Ascending aorta (tissue), 2 donors: ENCODE measurements at regions not wholly inside any gene's neighbourhood (a gene's known extent, or its start where the extent isn't known, plus 50 kb on each side); places are given as distances from the start of the nearest gene placed in this dataset.
"Not testable (repeated sequence)": the region's sequence is repeated elsewhere in the genome, so short reads cannot be mapped to it uniquely, and the experiment has no call there.

Source experiments
- DNase-seq, 2 donors: peaks; one replicate each; pipeline ENCODE4 v3.0.0-alpha.2; 2019; ENCODE audit warnings: low spot score in 2 of 2
- H3K27ac ChIP-seq, 2 donors: fragments of 200-600 bp; sonication (generic); one replicate each; pipeline ENCODE4 v1.5.1; 2016 to 2017; ENCODE audit warnings: mild to moderate bottlenecking in 1 of 2
- H3K27me3 ChIP-seq: fragments of 200-600 bp; sonication (generic); one replicate; pipeline ENCODE4 v1.5.1; 2017
- H3K36me3 ChIP-seq, 2 donors: fragments of 200-600 bp; sonication (generic); one replicate each; pipeline ENCODE4 v1.5.1; 2016
- H3K4me1 ChIP-seq, 2 donors: fragments of 200-600 bp; sonication (generic); one replicate each; pipeline ENCODE4 v1.5.1; 2016 to 2017; ENCODE audit warnings: mild to moderate bottlenecking in 1 of 2
- H3K4me3 ChIP-seq, 2 donors: fragments of 200-600 bp; sonication (generic); one replicate each; pipeline ENCODE4 v1.5.1; 2016 to 2017; ENCODE audit warnings: mild to moderate bottlenecking in 1 of 2
- H3K9me3 ChIP-seq, 2 donors: fragments of 200-600 bp; sonication (generic); one replicate each; pipeline ENCODE4 v1.5.1; 2016
- intact Hi-C: fragments of 100-400 bp; cut with DNase I; formaldehyde crosslinking; loops from one replicate; pipeline ENCODE4 v1.15.1; 2023
- TF ChIP-seq, protein P1 (sequence below), 3 experiments: fragments of 200-600 bp in 2 of 3; fragments of 450-650 bp in 1 of 3; sonication (generic) in 2 of 3; IDR thresholded peaks; one replicate each; pipeline ENCODE4 v1.5.1; 2016 to 2019; ENCODE audit warnings: antibody characterized with exemption in 3 of 3, mild to moderate bottlenecking in 1 of 3, moderate library complexity in 1 of 3

DNA sequence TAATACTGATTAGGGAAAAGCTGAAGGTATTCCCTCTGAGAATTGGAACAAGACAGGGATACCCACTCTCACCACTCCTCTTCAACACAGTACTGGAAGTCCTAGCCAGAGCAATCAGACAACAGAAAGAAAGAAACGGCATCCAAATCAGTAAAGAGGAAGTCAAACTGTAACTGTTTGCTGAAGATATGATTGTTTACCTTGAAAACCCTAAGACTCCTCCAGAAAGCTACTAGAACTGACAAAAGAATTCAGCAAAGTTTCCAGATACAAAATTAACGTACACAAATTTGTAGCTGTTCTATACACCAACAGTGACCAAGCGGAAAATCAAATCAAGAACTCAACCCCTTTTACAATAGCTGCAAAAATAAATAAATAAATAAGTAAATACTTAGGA, 78.6 kb downstream of the EXTL2 start:
- intact Hi-C loops: no loop called here
- no peaks in the 10 kb centered on the region for H3K4me1 ChIP-seq

DNA sequence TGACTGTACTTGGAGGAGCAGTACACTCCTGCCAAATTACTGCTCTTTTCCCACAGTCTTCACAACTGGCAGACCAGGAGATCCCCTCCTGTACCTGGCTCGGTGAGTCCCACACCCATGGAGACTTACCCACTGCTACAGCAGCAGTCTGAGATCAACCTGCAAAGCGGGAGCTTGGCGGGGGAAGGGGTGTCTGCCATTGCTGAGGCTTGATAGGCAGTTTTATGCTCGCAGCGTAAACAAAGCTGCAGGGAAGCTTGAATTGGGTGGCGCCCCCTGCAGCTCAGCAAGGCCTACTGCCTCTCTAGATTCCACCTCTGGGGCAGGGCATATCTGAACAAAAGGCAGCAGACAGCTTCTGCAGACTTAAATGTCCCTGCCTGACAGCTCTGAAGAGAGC, 74.4 kb downstream of the EXTL2 start:
- not testable (repeated sequence) for DNase-seq

More for the DNA sequence above, 78.6 kb downstream of the EXTL2 start:
- DNase-seq: no peak
- Histone ChIP-seq H3K27ac (no peak overlapping the region), H3K27me3 (no peaks in the 10 kb centered on the region), H3K9me3 (no peaks in the 10 kb centered on the region), H3K36me3 (no peaks in the 10 kb centered on the region), H3K4me3 (no peak overlapping the region)
- TF ChIP-seq, protein P1, sequence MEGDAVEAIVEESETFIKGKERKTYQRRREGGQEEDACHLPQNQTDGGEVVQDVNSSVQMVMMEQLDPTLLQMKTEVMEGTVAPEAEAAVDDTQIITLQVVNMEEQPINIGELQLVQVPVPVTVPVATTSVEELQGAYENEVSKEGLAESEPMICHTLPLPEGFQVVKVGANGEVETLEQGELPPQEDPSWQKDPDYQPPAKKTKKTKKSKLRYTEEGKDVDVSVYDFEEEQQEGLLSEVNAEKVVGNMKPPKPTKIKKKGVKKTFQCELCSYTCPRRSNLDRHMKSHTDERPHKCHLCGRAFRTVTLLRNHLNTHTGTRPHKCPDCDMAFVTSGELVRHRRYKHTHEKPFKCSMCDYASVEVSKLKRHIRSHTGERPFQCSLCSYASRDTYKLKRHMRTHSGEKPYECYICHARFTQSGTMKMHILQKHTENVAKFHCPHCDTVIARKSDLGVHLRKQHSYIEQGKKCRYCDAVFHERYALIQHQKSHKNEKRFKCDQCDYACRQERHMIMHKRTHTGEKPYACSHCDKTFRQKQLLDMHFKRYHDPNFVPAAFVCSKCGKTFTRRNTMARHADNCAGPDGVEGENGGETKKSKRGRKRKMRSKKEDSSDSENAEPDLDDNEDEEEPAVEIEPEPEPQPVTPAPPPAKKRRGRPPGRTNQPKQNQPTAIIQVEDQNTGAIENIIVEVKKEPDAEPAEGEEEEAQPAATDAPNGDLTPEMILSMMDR (IDR thresholded peaks at IDR 0.05): no peak

DNA sequence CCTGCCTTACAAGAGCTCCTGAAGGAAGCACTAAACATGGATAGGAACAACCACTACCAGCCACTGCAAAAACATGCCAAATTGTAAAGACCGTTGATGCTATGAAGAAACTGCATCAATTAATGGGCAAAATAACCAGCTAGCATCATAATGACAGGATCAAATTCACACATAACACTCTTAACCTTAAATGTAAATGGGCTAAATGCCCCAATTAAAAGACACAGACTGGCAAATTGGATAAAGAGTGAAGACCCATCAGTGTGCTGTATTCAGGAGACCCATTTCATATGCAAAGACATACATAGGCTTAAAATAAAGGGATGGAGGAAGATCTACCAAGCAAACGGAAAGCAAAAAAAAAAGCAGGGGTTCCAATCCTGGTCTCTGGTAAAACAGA, 72.7 kb downstream of the EXTL2 start:
- H3K4me1 ChIP-seq, intact Hi-C loops, H3K27ac ChIP-seq, H3K9me3 ChIP-seq, DNase-seq, H3K36me3 ChIP-seq, H3K27me3 ChIP-seq, H3K4me3 ChIP-seq: not testable (repeated sequence)

More for the DNA sequence above, 74.4 kb downstream of the EXTL2 start:
- H3K4me3 ChIP-seq, H3K27me3 ChIP-seq, H3K4me1 ChIP-seq, intact Hi-C loops, H3K36me3 ChIP-seq, H3K9me3 ChIP-seq, H3K27ac ChIP-seq: not testable (repeated sequence)
